HepG2 (cell line): ENCODE measurements at regions not wholly inside any gene's neighbourhood (a gene's known extent, or its start where the extent isn't known, plus 50 kb on each side); places are given as distances from the start of the nearest gene placed in this dataset.

Experiments used
- ATAC-seq: fragments of 200-7000 bp; cut with Tn5 transposase; 3 replicates; pipeline ENCODE4 v1.9.1; 2020; ENCODE audit warnings: mild to moderate bottlenecking, moderate library complexity
- BruUV-seq: library from RNA; stranded (reverse); fragments of 400-500 nt; replicated peaks from 2 replicates; lab custom pipeline; 2021; lab: Mats Ljungman, UMichigan
- CTCF ChIA-PET: fragments of 300-600 bp; formaldehyde crosslinking; extraction: SDS; loops from one replicate; lab custom pipeline; 2021; ENCODE audit warnings: low total read pairs, inconsistent platforms, low intra/inter-chr PET ratio; lab: Yijun Ruan, JAX
- POLR2A ChIA-PET: fragments of 350-600 bp; sonication (Branson Sonifier 250); formaldehyde crosslinking; loops from one replicate; lab custom pipeline; 2020; ENCODE audit warnings: antibody characterized with exemption, inconsistent platforms; lab: Yijun Ruan, JAX
- DNase-seq: peaks from one replicate; pipeline ENCODE4 v3.0.0-alpha.2; 2015; ENCODE audit warnings: low spot score
- FAIRE-seq: peaks from 3 replicates; lab custom pipeline; 2011; peaks lifted over from hg19 to GRCh38; lab: Jason Lieb, UNC
- H2AFZ ChIP-seq: one replicate; pipeline ENCODE4 v1.6.1; 2011; ENCODE audit warnings: low read length, inconsistent platforms
- H3K27ac ChIP-seq: fragments of 300-600 bp; 3 replicates; pipeline ENCODE4 v1.8.0; 2011; ENCODE audit warnings: mixed run types, mild to moderate bottlenecking, mixed read lengths, low read length, inconsistent platforms; ENCODE audit not compliant: insufficient read depth; ENCODE audit errors: extremely low read length
- H3K27me3 ChIP-seq, 2 experiments: fragments of 200-600 bp in 1 of 2; 2 replicates in 1 of 2; 3 replicates in 1 of 2; pipeline versions ENCODE4 v1.6.0 to v1.8.0; 2011; ENCODE audit warnings: low read length in 2 of 2, mild to moderate bottlenecking in 2 of 2, moderate library complexity in 2 of 2, inconsistent platforms in 1 of 2; ENCODE audit not compliant: insufficient read depth in 2 of 2, control insufficient read depth in 1 of 2
- H3K36me3 ChIP-seq, 2 experiments: fragments of 200-600 bp in 1 of 2; replicated peaks in 1 of 2; 2 replicates in 1 of 2; 3 replicates in 1 of 2; pipeline versions ENCODE4 v1.5.1 to v1.8.0; 2011; ENCODE audit warnings: low read length in 2 of 2, inconsistent platforms in 1 of 2; ENCODE audit not compliant: insufficient read depth in 2 of 2, control insufficient read depth in 1 of 2
- H3K4me1 ChIP-seq: 2 replicates; pipeline ENCODE4 v1.5.1; 2012; ENCODE audit warnings: low read length, inconsistent platforms; ENCODE audit not compliant: insufficient read depth
- H3K4me2 ChIP-seq: 2 replicates; pipeline ENCODE4 v1.6.0; 2011; ENCODE audit warnings: low read depth, low read length, inconsistent platforms
- H3K4me3 ChIP-seq, 3 experiments: fragments of 200-600 bp in 1 of 3; sonication (generic), shearing (Covaris generic) in 1 of 3; replicated peaks in 1 of 3; 2 replicates each; pipeline ENCODE4 v1.5.1; 2011 to 2016; ENCODE audit warnings: low read length in 3 of 3, inconsistent platforms in 2 of 3, low read depth in 2 of 3, mild to moderate bottlenecking in 2 of 3, control low read depth in 1 of 3, mixed read lengths in 1 of 3; ENCODE audit not compliant: insufficient read depth in 1 of 3
- H3K79me2 ChIP-seq: one replicate; pipeline ENCODE4 v1.6.1; 2011; ENCODE audit warnings: low read length, inconsistent platforms; ENCODE audit not compliant: insufficient read depth
- H3K9ac ChIP-seq: 2 replicates; pipeline ENCODE4 v1.6.0; 2011; ENCODE audit warnings: mild to moderate bottlenecking, low read depth, low read length, inconsistent platforms; ENCODE audit not compliant: insufficient read depth
- H3K9me3 ChIP-seq: 2 replicates; pipeline ENCODE4 v1.5.1; 2012; ENCODE audit warnings: mild to moderate bottlenecking, low read length
- H4K20me1 ChIP-seq: 2 replicates; pipeline ENCODE4 v1.6.0; 2011; ENCODE audit warnings: inconsistent platforms, mild to moderate bottlenecking, low read length, moderate library complexity; ENCODE audit not compliant: insufficient read depth
- CCAR2 ChIP-seq: fragments of 200-400 bp; formaldehyde crosslinking; optimal IDR thresholded peaks from 2 replicates; pipeline ENCODE3; 2018; ENCODE audit warnings: low read depth, mild to moderate bottlenecking, low read length, moderate library complexity
- KAT7 ChIP-seq: IDR thresholded peaks from 2 replicates; pipeline ENCODE4 v1.6.1; 2018; ENCODE audit warnings: borderline replicate concordance, missing compliant biosample characterization
- KDM1A ChIP-seq: IDR thresholded peaks from 2 replicates; pipeline ENCODE4 v1.6.1; 2016; ENCODE audit warnings: missing compliant biosample characterization
- MED13 ChIP-seq: sonication (generic); formaldehyde crosslinking; IDR thresholded peaks from 2 replicates; pipeline ENCODE4 v1.5.0; 2020; ENCODE audit warnings: missing genetic modification reagents
- THAP11 ChIP-seq: IDR thresholded peaks from 2 replicates; pipeline ENCODE4 v1.6.1; 2016; ENCODE audit warnings: missing biosample characterization, missing genetic modification reagents
- ZFP36L2 ChIP-seq: sonication (generic); formaldehyde crosslinking; IDR thresholded peaks from 2 replicates; pipeline ENCODE4 v1.4.0; 2020; ENCODE audit warnings: missing genetic modification reagents
- ZMAT3 ChIP-seq: sonication (generic); formaldehyde crosslinking; conservative IDR thresholded peaks from 2 replicates; pipeline ENCODE4 v1.7.0; 2021; ENCODE audit warnings: missing genetic modification reagents
- WGBS: methylation state at CpG from one replicate; pipeline ENCODE4 v1.1.6; 2017; ENCODE audit warnings: low lambda C conversion rate; 5-methylcytosine and 5-hydroxymethylcytosine counted together
- in situ Hi-C: cut with HindIII; loops from 2 replicates; pipeline ENCODE4 v1.10.0; 2017; ENCODE audit warnings: low pct_unique_long_range_greater_than_20kb; ENCODE audit not compliant: extremely low pct_ligation_motif_present
- intact Hi-C: fragments of 100-400 bp; cut with micrococcal nuclease; formaldehyde crosslinking; loops from one replicate; pipeline ENCODE4 v1.10.0; 2022; ENCODE audit not compliant: unreplicated experiment
- TF ChIP-seq, protein P1 (sequence below): IDR thresholded peaks from 2 replicates; pipeline ENCODE4 v1.6.1; 2016; ENCODE audit warnings: missing compliant biosample characterization, missing genetic modification reagents, borderline replicate concordance
- TF ChIP-seq, protein P2 (sequence below): sonication (generic); formaldehyde crosslinking; IDR thresholded peaks from 2 replicates; pipeline ENCODE4 v1.5.0; 2020; ENCODE audit warnings: mild to moderate bottlenecking, low read depth, missing genetic modification reagents, borderline replicate concordance
- TF ChIP-seq, protein P3 (sequence below), 2 experiments: fragments of 450-650 bp in 1 of 2; sonication (generic) in 1 of 2; formaldehyde crosslinking in 1 of 2; IDR thresholded peaks; 2 replicates each; pipeline versions ENCODE4 v1.6.1 to v1.8.0; 2016 to 2022; ENCODE audit warnings: antibody characterized with exemption in 1 of 2, mild to moderate bottlenecking in 1 of 2, missing genetic modification reagents in 1 of 2
- TF ChIP-seq, protein P4 (sequence below): sonication (generic); formaldehyde crosslinking; IDR thresholded peaks from 2 replicates; pipeline ENCODE4 v1.8.0; 2022; ENCODE audit warnings: missing genetic modification reagents, low read depth, mild to moderate bottlenecking, borderline replicate concordance

DNA sequence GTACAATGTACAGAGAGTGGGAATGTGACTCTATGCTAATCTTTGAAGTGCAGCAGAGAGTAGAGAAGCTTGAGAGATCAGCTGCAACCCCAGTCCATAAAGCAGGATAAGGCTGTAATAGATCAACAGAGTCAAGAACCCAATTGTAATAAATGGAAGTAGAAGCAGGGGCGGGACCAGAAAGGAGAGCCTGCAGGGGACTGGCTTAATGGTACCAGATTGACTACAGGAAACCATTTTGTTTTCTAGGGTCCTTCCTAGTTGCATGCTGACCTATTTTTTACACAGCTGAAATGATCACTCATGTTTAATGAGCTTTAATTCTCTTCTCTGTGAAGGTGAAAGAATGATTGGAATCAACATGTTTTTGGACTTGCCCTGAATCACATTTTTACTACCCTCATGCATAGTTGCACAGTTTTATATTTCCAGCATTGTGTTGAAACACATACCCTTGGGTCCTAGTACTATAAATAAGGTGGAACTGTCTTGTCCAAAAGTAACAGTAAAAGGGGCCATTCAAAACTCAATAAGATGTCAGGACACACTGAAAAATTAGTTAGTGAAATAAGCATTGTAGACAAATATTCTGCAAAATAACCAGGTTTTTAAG is 69.8 kb downstream of the GPR88 start (continued):
- TF ChIP-seq, protein P1, sequence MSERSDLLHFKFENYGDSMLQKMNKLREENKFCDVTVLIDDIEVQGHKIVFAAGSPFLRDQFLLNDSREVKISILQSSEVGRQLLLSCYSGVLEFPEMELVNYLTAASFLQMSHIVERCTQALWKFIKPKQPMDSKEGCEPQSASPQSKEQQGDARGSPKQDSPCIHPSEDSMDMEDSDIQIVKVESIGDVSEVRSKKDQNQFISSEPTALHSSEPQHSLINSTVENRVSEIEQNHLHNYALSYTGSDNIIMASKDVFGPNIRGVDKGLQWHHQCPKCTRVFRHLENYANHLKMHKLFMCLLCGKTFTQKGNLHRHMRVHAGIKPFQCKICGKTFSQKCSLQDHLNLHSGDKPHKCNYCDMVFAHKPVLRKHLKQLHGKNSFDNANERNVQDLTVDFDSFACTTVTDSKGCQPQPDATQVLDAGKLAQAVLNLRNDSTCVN (CRISPR knock-in tag) = no peak
- TF ChIP-seq, protein P2, sequence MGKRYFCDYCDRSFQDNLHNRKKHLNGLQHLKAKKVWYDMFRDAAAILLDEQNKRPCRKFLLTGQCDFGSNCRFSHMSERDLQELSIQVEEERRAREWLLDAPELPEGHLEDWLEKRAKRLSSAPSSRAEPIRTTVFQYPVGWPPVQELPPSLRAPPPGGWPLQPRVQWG = no peak
- TF ChIP-seq, all 625 proteins: peak for 0

DNA sequence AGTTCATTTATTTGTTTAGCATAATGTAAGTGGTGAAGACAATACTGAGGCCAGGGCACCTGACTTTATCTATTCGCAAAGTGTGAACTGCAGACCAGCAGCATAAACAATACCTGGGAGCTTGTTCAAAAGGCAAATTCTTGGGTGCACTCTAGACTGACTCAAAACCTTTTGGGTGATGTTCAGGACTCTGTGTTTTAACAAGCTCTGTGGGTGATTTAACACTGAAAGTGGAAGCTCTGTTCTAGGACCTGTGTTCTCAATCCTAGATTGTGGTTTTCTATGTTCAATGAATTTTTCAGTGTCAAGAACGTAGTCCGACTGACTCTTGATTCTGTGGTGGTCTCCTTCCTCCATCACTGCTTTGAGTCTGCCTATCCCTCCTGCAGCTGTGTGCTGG is 71.9 kb downstream of the GPR88 start:
- in situ Hi-C loops (loop anchor here (10.0 kb wide), 1 partner anchor 255 kb away; no protein-coding TSS in a partner anchor), intact Hi-C loops (no loop called here)
- no peak for DNase-seq
- ChIA-PET CTCF (no interaction called here), POLR2A (no interaction called here)
- Histone ChIP-seq H3K9ac (no peak overlapping the region), H3K9me3 (no peaks in the 10 kb centered on the region), H3K27ac (no peak overlapping the region), H3K79me2 (no peaks in the 10 kb centered on the region), H4K20me1 (no peaks in the 10 kb centered on the region), H3K4me2 (no peak overlapping the region), H3K4me3 (no peak overlapping the region), H3K4me1 (peaks cover 4% of the 10 kb centered on the region; the same call in 1 of the 2 replicates), H3K27me3 (no peaks in the 10 kb centered on the region; a peak in 1 of 5 replicates), H3K36me3 (no peaks in the 10 kb centered on the region), H2AFZ (no peak overlapping the region)
- no peak for ATAC-seq
- no peak for FAIRE-seq
- WGBS = 75% methylated on average over 3 of the region's 3 CpGs
- BruUV-seq = no TSS peak
- TF ChIP-seq, protein P3, sequence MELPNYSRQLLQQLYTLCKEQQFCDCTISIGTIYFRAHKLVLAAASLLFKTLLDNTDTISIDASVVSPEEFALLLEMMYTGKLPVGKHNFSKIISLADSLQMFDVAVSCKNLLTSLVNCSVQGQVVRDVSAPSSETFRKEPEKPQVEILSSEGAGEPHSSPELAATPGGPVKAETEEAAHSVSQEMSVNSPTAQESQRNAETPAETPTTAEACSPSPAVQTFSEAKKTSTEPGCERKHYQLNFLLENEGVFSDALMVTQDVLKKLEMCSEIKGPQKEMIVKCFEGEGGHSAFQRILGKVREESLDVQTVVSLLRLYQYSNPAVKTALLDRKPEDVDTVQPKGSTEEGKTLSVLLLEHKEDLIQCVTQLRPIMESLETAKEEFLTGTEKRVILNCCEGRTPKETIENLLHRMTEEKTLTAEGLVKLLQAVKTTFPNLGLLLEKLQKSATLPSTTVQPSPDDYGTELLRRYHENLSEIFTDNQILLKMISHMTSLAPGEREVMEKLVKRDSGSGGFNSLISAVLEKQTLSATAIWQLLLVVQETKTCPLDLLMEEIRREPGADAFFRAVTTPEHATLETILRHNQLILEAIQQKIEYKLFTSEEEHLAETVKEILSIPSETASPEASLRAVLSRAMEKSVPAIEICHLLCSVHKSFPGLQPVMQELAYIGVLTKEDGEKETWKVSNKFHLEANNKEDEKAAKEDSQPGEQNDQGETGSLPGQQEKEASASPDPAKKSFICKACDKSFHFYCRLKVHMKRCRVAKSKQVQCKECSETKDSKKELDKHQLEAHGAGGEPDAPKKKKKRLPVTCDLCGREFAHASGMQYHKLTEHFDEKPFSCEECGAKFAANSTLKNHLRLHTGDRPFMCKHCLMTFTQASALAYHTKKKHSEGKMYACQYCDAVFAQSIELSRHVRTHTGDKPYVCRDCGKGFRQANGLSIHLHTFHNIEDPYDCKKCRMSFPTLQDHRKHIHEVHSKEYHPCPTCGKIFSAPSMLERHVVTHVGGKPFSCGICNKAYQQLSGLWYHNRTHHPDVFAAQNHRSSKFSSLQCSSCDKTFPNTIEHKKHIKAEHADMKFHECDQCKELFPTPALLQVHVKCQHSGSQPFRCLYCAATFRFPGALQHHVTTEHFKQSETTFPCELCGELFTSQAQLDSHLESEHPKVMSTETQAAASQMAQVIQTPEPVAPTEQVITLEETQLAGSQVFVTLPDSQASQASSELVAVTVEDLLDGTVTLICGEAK (IDR thresholded peaks at IDR 0.05) = no peak
- TF ChIP-seq, protein P3 (CRISPR knock-in tag; IDR thresholded peaks at IDR 0.05) = no peak
- TF ChIP-seq CCAR2 (no peak), ZFP36L2 (no peak), KDM1A (CRISPR knock-in tag) (no peak), THAP11 (CRISPR knock-in tag) (no peak), KAT7 (CRISPR knock-in tag) (no peak), ZMAT3 (CRISPR knock-in tag) (no peak), MED13 (CRISPR knock-in tag) (no peak)
- TF ChIP-seq, protein P4, sequence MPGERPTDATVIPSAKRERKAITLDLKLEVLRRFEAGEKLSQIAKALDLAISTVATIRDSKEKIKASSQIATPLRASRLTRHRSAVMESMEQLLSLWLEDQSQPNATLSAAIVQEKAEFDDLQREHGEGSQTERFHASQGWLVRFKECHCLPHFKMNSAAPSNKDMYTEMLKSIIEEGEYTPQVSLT (CRISPR knock-in tag) = no peak
